ENCODE measurements at regions not wholly inside any gene's neighbourhood (a gene's known extent, or its start where the extent isn't known, plus 50 kb on each side); places are given as distances from the start of the nearest gene placed in this dataset.

DNA sequence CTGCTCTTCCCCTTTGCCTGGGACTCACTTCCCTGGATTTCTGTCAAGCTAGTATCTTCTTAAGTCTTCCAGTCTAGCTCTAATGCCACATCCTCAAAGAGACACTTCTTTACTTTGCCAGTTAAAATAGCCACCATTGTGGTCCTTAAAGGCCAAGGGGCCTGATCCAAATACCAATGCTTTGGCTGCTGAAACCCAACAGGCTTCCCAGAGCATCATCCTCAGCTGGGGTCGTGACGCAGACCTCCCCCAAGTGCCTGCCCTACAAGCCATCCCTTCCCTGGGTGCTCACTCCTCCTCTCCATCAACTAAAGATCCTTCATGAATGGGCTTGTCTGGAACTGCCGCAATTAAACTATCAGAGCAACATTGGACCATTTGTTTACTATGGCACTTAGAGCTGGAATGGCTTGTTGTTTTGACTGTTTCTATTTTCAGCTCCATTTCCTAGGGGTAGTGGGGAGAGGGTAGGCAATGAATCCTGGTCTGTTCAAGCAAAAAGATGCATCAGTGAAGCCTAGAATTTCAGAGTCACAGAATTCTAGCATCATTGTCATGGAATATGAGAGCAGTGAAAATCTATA, 79.6 kb upstream of the SIRPA start:
- no peak for TF ChIP-seq ZNF274 (IDR thresholded peaks at IDR 0.05; ENCODE audit: low read depth, low read length)
- TF ChIP-seq YY1 (IDR thresholded peaks at IDR 0.05; ENCODE audit: insufficient read depth, insufficient read length), result no peak
